ENCODE measurements at regions not wholly inside any gene's neighbourhood (a gene's known extent, or its start where the extent isn't known, plus 50 kb on each side); places are given as distances from the start of the nearest gene placed in this dataset.
"Not testable (repeated sequence)": the region's sequence is repeated elsewhere in the genome, so short reads cannot be mapped to it uniquely, and the experiment has no call there.

GRCh38 chr11:80281194-80281593, 840.4 kb upstream of the TENM4 start:
- no peaks in the 10 kb centered on the region for H3K4me1 ChIP-seq
- DNase-seq (ENCODE audit: low read depth in 1 of 2, low spot score in 1 of 2) = no peak

GRCh38 chr11:80280737-80281136, 839.9 kb upstream of the TENM4 start:
- CTCF ChIA-PET = interaction anchor here (1.0 kb wide), 2 partner anchors 15 to 333 kb away, joined by 3 read pairs; no protein-coding TSS in a partner anchor
- Histone ChIP-seq H3K27ac (no peak overlapping the region), H3K4me2 (no peak overlapping the region), H3K4me1 (no peaks in the 10 kb centered on the region), H3K4me3 (no peak overlapping the region), H3K9me3 (no peaks in the 10 kb centered on the region; the same call in 2 of the 3 replicates)
- DNase-seq (ENCODE audit: low read depth in 1 of 2, low spot score in 1 of 2) (no peak), ATAC-seq (no peak), FAIRE-seq (no peak)
- 1% methylated on average over 3 of the region's 3 CpGs for WGBS (ENCODE audit: missing lambda C conversion rate)
- POLR2A ChIA-PET = no interaction called here
- TF ChIP-seq MYC (IDR thresholded peaks at IDR 0.05; ENCODE audit: borderline replicate concordance, low read length) = no peak
- TF ChIP-seq BHLHE40 (IDR thresholded peaks at IDR 0.05; ENCODE audit: low read depth, low read length) = no peak

More at GRCh38 chr11:80281194-80281593, 840.4 kb upstream of the TENM4 start:
- no peak for TF ChIP-seq FOSB (CRISPR knock-in tag; IDR thresholded peaks at IDR 0.05)
- no peak for TF ChIP-seq ZSCAN20 (CRISPR knock-in tag; IDR thresholded peaks at IDR 0.05)
- Histone ChIP-seq H3K9me3 (no peaks in the 10 kb centered on the region; the same call in 2 of the 3 replicates), H3K27ac (no peak overlapping the region), H3K4me3 (no peak overlapping the region), H3K4me2 (no peak overlapping the region)
- no peak for ATAC-seq
- no peak for FAIRE-seq
- POLR2A ChIA-PET = no interaction called here
- CTCF ChIA-PET = interaction anchor here (1.0 kb wide), 1 partner anchor 333 kb away, joined by 3 read pairs; no protein-coding TSS in a partner anchor
- 4% methylated on average over 1 of the region's 1 CpG for WGBS (ENCODE audit: missing lambda C conversion rate)

GRCh38 chr11:80261776-80262175, 820.9 kb upstream of the TENM4 start:
- 2% methylated on average over 5 of the region's 5 CpGs for WGBS (ENCODE audit: missing lambda C conversion rate)
- ATAC-seq (no peak), FAIRE-seq (no peak), DNase-seq (ENCODE audit: low read depth in 1 of 2, low spot score in 1 of 2) (no peak)
- POLR2A ChIA-PET = no interaction called here
- Histone ChIP-seq H3K9me3 (no peaks in the 10 kb centered on the region), H3K27ac (no peak overlapping the region), H3K4me2 (no peak overlapping the region), H3K4me1 (no peaks in the 10 kb centered on the region), H3K4me3 (no peak overlapping the region)
- CTCF ChIA-PET = no interaction called here
- TF ChIP-seq TFCP2L1 (CRISPR knock-in tag; IDR thresholded peaks at IDR 0.05) (no peak), SREBF2 (IDR thresholded peaks at IDR 0.05) (no peak), BCL3 (IDR thresholded peaks at IDR 0.05) (no peak), CTCF (IDR thresholded peaks at IDR 0.05) (no peak), PHF8 (IDR thresholded peaks at IDR 0.05; ENCODE audit: borderline replicate concordance, low read depth) (no peak), HDAC2 (IDR thresholded peaks at IDR 0.05) (no peak), RARB (CRISPR knock-in tag; IDR thresholded peaks at IDR 0.05) (no peak), BHLHE40 (IDR thresholded peaks at IDR 0.05; ENCODE audit: low read depth, low read length) (no peak), HMGXB4 (CRISPR knock-in tag; IDR thresholded peaks at IDR 0.05; ENCODE audit: borderline replicate concordance) (no peak), FOSB (CRISPR knock-in tag; IDR thresholded peaks at IDR 0.05) (no peak), HES2 (IDR thresholded peaks at IDR 0.05) (no peak), KDM1A (IDR thresholded peaks at IDR 0.05; ENCODE audit: low read depth) (no peak), GATA3 (IDR thresholded peaks at IDR 0.05; ENCODE audit: borderline replicate concordance) (no peak), FOSL2 (IDR thresholded peaks at IDR 0.05) (no peak), FOSL2 (CRISPR knock-in tag; IDR thresholded peaks at IDR 0.05) (no peak), POLR2A (IDR thresholded peaks at IDR 0.05; ENCODE audit: low read length) (no peak), RCOR1 (IDR thresholded peaks at IDR 0.05; ENCODE audit: low read depth, low read length) (no peak), CBX2 (IDR thresholded peaks at IDR 0.05; ENCODE audit: borderline replicate concordance, low read depth) (no peak), MAFK (IDR thresholded peaks at IDR 0.05; ENCODE audit: partially characterized antibody) (no peak)

GRCh38 chr11:80257319-80258015, 816.6 kb upstream of the TENM4 start:
- H3K27ac ChIP-seq; H3K4me1 ChIP-seq; H3K4me2 ChIP-seq; DNase-seq (ENCODE audit: low read depth in 1 of 2, low spot score in 1 of 2); ATAC-seq; CTCF ChIA-PET; FAIRE-seq; H3K4me3 ChIP-seq; H3K9me3 ChIP-seq; POLR2A ChIA-PET: not testable (repeated sequence)
- 33% methylated on average over 16 of the region's 45 CpGs for WGBS (ENCODE audit: missing lambda C conversion rate)
